Skin epidermis (tissue), 12 donors: ENCODE measurements at regions not wholly inside any gene's neighbourhood (a gene's known extent, or its start where the extent isn't known, plus 50 kb on each side); places are given as distances from the start of the nearest gene placed in this dataset.
"Not testable (repeated sequence)": the region's sequence is repeated elsewhere in the genome, so short reads cannot be mapped to it uniquely, and the experiment has no call there.

ENCODE experiments used
- H3K27ac ChIP-seq, 21 experiments: fragments of 200-600 bp; sonication (generic) in 11 of 21; one replicate each; pipeline ENCODE4 v1.5.0; 2020; ENCODE audit warnings: mild to moderate bottlenecking in 3 of 21, inconsistent platforms in 2 of 21, moderate library complexity in 2 of 21
- H3K4me3 ChIP-seq, 7 experiments: fragments of 200-600 bp; sonication (generic) in 2 of 7; one replicate each; pipeline ENCODE4 v1.5.0; 2020; ENCODE audit warnings: inconsistent platforms in 2 of 7, mild to moderate bottlenecking in 2 of 7, moderate library complexity in 1 of 7

DNA sequence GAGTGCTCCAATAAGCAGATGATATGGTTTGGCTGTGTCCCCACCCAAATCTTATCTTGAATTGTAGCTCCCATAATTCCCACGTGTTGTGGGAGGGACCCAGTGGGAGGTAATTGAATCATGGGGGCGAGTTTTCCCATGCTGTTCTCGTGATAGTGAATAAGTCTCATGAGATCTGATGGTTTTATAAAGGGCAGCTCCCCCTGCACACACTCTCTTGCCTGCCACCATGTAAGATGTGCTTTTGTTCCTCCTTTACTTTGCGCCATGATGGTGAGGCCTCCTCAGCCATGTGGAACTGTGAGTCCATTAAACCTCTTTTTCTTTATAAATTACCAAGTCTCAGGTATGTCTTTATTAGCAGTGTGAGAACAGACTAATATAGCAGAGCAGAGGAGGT lies 142.5 kb downstream of the ADSS2 start:
- H3K27ac ChIP-seq, H3K4me3 ChIP-seq: not testable (repeated sequence)

GRCh38 chr1:244311784-244312532 lies 139.8 kb downstream of the ADSS2 start:
- Histone ChIP-seq H3K4me3 (no peak overlapping the region), H3K27ac (peak overlapping the region in 5 of 21 experiments; percentile 4 to 63 (median 53))

GRCh38 chr1:244313346-244313745 lies 138.4 kb downstream of the ADSS2 start:
- peak overlapping the region in 1 of 21 experiments; percentile 54 for H3K27ac ChIP-seq
- H3K4me3 ChIP-seq: no peak overlapping the region

- Histone ChIP-seq H3K4me3 (no peak overlapping the region), H3K27ac (peak overlapping the region in 1 of 21 experiments; percentile 11)
These were observed 136.7 kb downstream of the ADSS2 start for GRCh38 chr1:244314921-244315559.

- no peak overlapping the region for H3K4me3 ChIP-seq
These were observed 135.7 kb downstream of the ADSS2 start for GRCh38 chr1:244315996-244316395.

GRCh38 chr1:244316407-244316806 lies 135.3 kb downstream of the ADSS2 start:
- Histone ChIP-seq H3K4me3 (no peak overlapping the region), H3K27ac (no peak overlapping the region)

More at GRCh38 chr1:244315996-244316395, 135.7 kb downstream of the ADSS2 start:
- no peak overlapping the region for H3K27ac ChIP-seq

GRCh38 chr1:244316986-244317655 lies 134.6 kb downstream of the ADSS2 start:
- no peak overlapping the region for H3K4me3 ChIP-seq
- no peak overlapping the region for H3K27ac ChIP-seq

DNA sequence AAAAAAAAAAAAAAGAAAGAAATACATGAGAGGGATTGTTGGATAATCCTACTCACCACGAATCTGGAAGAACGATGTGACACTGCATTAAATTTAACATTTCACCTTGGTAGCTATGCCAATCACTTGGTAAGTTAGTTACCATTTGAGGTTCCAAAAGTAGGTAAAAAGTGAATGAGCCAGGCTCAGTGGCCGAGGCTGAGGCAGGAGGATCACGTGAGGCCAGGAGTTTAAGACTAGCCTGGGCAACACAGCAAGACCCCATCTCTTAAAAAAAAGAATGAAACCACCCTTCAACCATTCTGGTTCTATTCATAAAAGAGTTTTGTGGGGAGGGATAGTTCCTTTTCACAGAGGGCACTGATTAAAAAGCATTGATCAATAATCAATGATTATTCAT lies 133.6 kb downstream of the ADSS2 start:
- H3K4me3 ChIP-seq: no peak overlapping the region
- peak overlapping the region in 3 of 21 experiments; percentile 11 to 87 (median 35) for H3K27ac ChIP-seq

DNA sequence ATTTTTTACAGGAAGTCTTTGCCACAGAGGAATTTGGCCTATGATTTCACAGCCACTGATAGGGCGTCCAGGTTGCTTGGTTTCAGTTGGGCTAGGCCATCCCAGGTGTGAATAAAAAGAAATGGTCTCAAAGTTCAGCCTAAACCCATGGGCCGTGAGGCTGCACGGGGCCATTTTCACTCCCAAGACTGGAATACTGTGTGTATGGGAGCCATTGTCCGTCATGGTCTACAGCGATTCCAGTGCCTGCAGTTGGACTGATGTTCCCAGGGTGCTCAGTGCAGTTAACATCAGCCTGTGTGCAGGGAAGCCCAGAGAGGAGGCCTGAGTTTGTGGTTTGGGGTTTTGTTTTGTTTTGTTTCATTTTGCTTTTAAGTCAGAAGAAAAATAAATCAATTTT lies 133.2 kb downstream of the ADSS2 start:
- Histone ChIP-seq H3K27ac (peak overlapping the region in 5 of 21 experiments; percentile 11 to 87 (median 35)), H3K4me3 (no peak overlapping the region)

- H3K4me3 ChIP-seq: no peak overlapping the region
- peak overlapping the region in 18 of 21 experiments; percentile 3 to 87 (median 67) for H3K27ac ChIP-seq
These were observed 132.2 kb downstream of the ADSS2 start for GRCh38 chr1:244319283-244320132.

DNA sequence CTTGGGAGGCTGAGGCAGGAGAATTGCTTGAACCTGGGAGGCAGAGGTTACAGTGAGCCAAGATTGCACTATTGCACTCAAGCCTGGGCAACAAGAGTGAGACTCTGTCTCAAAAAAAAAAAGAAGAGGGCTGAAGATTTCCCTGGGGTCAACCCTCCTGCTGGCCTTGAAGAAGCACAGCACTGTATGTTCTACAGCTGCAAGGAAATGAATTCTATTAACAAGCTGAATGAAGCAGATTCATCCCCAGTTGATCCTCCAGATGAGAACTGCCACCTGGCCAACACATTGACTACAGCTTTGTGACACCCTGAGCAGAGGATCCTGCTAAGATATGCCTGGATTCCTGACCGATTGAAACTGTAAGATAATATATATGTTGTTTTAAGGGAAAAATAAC lies 129.5 kb downstream of the ADSS2 start:
- Histone ChIP-seq H3K4me3 (no peak overlapping the region), H3K27ac (peak overlapping the region in 20 of 21 experiments; percentile 16 to 88 (median 78))

- Histone ChIP-seq H3K27ac (peak overlapping the region in 20 of 21 experiments; percentile 16 to 88 (median 78)), H3K4me3 (peak overlapping the region in 2 of 7 experiments; percentile 3 to 17)
These were observed 128.8 kb downstream of the ADSS2 start for GRCh38 chr1:244322791-244323521.

- Histone ChIP-seq H3K4me3 (peak overlapping the region in 3 of 7 experiments; percentile 10 to 23 (median 17)), H3K27ac (peak overlapping the region in 20 of 21 experiments; percentile 12 to 88 (median 77))
These were observed 127.4 kb downstream of the ADSS2 start for GRCh38 chr1:244324176-244324883.

DNA sequence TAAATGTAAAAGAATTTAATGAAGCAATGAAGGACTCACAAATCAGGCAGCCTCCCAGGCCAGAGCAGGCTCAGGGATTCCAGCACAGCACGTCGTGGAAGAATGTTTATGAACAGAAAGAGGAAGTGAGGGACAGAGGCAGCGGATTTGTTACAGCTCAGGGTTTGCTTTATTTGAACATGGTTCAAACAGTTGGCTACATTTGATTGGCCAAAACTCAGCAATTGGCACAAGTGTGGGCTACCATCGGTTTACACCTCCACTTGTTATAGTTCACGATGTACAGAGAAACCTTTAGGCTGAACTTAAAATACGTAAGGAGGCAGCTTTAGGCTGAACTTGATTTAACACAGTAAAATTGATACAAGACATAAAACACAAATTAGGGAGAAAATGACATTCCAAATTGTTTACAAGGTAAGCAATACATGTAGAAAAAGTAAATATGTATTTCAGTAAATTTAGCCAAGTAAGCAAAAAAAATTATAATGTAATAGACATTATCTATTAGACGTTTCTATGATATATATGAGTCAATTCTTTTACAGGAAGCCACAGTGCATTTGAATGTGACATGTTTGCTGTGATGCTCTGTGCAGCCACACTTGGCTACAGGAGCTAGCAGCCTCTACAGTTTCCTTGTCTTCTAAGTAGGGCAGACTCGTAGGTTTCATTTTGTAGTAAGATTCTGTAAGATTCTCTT lies 126.5 kb downstream of the ADSS2 start:
- Histone ChIP-seq H3K4me3 (peak overlapping the region in 3 of 7 experiments; percentile 10 to 23 (median 17)), H3K27ac (peak overlapping the region in 16 of 21 experiments; percentile 30 to 88 (median 78))

DNA sequence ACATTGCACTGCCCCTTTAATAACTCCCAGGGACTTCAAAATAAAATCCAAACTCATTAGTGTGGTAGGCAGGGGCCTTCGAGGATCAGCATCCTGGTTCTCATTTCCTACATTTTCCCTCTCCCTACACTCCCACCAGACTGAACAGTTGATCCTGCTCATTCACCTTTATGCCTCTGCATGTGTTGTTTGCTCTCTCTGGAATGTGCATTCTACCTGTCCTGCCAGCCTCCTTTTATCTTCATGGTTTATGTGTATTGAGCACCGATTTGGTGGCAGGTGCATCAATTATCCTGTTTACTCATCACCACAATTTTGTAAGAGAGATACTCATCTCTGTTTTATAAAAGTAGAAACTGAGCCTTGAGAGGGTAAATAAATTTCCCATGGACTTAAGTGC lies 125.0 kb downstream of the ADSS2 start:
- no peak overlapping the region for H3K4me3 ChIP-seq
- H3K27ac ChIP-seq: peak overlapping the region in 14 of 21 experiments; percentile 6 to 87 (median 54)

DNA sequence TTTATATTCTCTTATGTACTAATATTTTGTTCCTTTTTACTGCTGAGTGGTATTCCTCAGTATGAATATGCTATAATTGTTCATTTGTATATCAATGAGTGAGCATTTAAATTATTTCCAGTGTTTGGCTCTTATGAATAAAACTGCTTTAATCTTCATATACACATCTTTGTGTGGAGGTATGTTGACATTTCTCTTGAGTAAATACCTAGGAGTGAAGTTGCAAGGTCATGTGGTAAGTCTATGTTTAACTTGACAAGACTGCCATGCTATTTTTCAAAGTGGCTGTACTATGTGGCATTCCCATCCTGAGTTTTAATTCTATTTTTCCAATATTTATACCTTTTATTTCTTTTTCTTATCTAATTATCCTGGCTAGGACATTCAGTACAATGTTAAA lies 124.2 kb downstream of the ADSS2 start:
- no peak overlapping the region for H3K4me3 ChIP-seq
- no peak overlapping the region for H3K27ac ChIP-seq

DNA sequence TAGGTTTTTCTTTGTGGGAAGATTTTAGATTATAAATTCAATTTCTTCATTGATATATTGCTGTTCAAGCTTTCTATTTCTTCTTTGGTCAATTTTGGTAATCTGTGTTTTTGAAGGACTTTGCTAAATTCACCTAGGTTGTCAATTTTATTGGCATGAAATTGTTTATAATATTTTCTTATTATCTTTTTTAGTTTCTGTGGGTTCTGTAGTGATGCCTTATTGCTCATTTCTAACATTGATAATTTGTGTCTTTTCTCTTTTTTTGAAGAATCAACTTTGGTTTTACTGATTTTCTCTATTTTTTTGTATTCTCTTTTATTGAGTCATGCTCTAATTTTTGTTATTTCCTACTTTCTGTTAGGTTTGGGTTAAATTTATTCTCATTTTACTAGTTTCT lies 123.2 kb downstream of the ADSS2 start:
- H3K4me3 ChIP-seq: no peak overlapping the region
- H3K27ac ChIP-seq: no peak overlapping the region
